A549 (cell line): ENCODE measurements at regions not wholly inside any gene's neighbourhood (a gene's known extent, or its start where the extent isn't known, plus 50 kb on each side); places are given as distances from the start of the nearest gene placed in this dataset.

Source experiments
- FOSL2 ChIP-seq, 2 experiments: fragments of 450-650 bp in 1 of 2; fragments of >200 bp in 1 of 2; sonication (Bioruptor Twin) in 1 of 2; formaldehyde crosslinking; IDR thresholded peaks; 2 replicates each; pipeline versions ENCODE4 v1.5.0 to v1.6.1; 2016 to 2020; ENCODE audit warnings: mild to moderate bottlenecking in 1 of 2, moderate library complexity in 1 of 2
- KDM5A ChIP-seq: fragments of 200-600 bp; sonication (generic); IDR thresholded peaks from 2 replicates; pipeline ENCODE4 v1.6.1; 2016; ENCODE audit warnings: antibody characterized with exemption, mild to moderate bottlenecking
- POLR2A ChIP-seq: IDR thresholded peaks from 2 replicates; pipeline ENCODE4 v1.6.1; 2012; ENCODE audit warnings: mild to moderate bottlenecking, low read length
- RAD21 ChIP-seq, 2 experiments: fragments of >200 bp in 1 of 2; sonication (Bioruptor Twin) in 1 of 2; formaldehyde crosslinking in 1 of 2; IDR thresholded peaks in 1 of 2; conservative IDR thresholded peaks in 1 of 2; 2 replicates in 1 of 2; 3 replicates in 1 of 2; pipeline ENCODE4 v1.6.1; 2012 to 2018; ENCODE audit warnings: inconsistent platforms in 1 of 2
- RCOR1 ChIP-seq: fragments of 150-350 bp; IDR thresholded peaks from 2 replicates; pipeline ENCODE4 v1.6.1; 2014; ENCODE audit warnings: antibody characterized with exemption, low read length, low read depth
- SREBF2 ChIP-seq: fragments of 450-650 bp; IDR thresholded peaks from 2 replicates; pipeline ENCODE4 v1.6.1; 2014; ENCODE audit warnings: mild to moderate bottlenecking, moderate library complexity
- TF ChIP-seq, protein P1 (sequence below): fragments of 200-600 bp; sonication (generic); IDR thresholded peaks from 2 replicates; pipeline ENCODE4 v1.6.1; 2016; ENCODE audit warnings: antibody characterized with exemption, mild to moderate bottlenecking, moderate library complexity
- TF ChIP-seq, protein P2 (sequence below): fragments of 450-650 bp; IDR thresholded peaks from 2 replicates; pipeline ENCODE4 v1.6.1; 2014; ENCODE audit warnings: antibody characterized with exemption
- TF ChIP-seq, protein P3 (sequence below): IDR thresholded peaks from 2 replicates; pipeline ENCODE4 v1.6.1; 2012
- TF ChIP-seq, protein P4 (sequence below): fragments of >200 bp; sonication (Bioruptor Twin); formaldehyde crosslinking; IDR thresholded peaks from 3 replicates; pipeline ENCODE4 v1.5.1; 2016

DNA sequence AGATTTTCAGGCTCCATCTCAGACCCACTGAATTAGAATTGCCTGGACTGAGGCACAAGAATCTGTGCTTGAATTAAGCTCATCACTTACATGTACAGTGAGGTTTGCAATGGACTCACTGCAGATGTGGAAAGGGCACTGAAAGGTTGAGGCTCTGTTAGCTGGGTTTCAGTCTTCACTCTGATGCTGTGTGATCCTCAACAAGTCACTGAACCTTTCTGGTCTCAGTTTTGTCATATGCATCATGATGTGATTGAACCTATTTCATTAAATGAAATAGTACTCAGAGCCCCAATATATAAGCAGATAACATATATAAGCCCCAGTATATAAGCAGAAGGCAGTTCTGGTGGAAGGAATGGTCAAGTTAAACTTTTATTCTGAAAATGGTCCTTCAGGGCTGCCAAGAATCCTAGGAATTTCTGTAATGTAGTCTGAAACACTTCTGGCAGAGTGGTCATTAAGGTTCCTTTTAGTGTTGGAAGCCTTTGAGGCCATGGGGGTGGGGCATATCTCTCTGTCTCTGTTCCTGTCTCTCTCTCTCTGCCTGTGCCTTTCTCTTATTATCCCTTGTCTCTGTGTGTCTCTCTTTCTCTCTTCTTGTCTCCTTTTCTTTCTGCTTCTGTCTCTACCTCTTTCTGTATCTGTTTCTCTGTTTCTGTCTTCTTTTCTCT, 110.4 kb downstream of the ADCYAP1 start:
- no peak for TF ChIP-seq RAD21 (conservative IDR thresholded peaks at IDR 0.05 in 1 of 2, IDR thresholded peaks at IDR 0.05 in 1 of 2)
- TF ChIP-seq, protein P1, sequence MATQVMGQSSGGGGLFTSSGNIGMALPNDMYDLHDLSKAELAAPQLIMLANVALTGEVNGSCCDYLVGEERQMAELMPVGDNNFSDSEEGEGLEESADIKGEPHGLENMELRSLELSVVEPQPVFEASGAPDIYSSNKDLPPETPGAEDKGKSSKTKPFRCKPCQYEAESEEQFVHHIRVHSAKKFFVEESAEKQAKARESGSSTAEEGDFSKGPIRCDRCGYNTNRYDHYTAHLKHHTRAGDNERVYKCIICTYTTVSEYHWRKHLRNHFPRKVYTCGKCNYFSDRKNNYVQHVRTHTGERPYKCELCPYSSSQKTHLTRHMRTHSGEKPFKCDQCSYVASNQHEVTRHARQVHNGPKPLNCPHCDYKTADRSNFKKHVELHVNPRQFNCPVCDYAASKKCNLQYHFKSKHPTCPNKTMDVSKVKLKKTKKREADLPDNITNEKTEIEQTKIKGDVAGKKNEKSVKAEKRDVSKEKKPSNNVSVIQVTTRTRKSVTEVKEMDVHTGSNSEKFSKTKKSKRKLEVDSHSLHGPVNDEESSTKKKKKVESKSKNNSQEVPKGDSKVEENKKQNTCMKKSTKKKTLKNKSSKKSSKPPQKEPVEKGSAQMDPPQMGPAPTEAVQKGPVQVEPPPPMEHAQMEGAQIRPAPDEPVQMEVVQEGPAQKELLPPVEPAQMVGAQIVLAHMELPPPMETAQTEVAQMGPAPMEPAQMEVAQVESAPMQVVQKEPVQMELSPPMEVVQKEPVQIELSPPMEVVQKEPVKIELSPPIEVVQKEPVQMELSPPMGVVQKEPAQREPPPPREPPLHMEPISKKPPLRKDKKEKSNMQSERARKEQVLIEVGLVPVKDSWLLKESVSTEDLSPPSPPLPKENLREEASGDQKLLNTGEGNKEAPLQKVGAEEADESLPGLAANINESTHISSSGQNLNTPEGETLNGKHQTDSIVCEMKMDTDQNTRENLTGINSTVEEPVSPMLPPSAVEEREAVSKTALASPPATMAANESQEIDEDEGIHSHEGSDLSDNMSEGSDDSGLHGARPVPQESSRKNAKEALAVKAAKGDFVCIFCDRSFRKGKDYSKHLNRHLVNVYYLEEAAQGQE, result no peak
- TF ChIP-seq, protein P2, sequence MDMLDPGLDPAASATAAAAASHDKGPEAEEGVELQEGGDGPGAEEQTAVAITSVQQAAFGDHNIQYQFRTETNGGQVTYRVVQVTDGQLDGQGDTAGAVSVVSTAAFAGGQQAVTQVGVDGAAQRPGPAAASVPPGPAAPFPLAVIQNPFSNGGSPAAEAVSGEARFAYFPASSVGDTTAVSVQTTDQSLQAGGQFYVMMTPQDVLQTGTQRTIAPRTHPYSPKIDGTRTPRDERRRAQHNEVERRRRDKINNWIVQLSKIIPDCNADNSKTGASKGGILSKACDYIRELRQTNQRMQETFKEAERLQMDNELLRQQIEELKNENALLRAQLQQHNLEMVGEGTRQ, result no peak
- TF ChIP-seq FOSL2 (IDR thresholded peaks at IDR 0.05), result no peak
- no peak for TF ChIP-seq FOSL2 (CRISPR knock-in tag; IDR thresholded peaks at IDR 0.05)
- TF ChIP-seq POLR2A, result no peak
- TF ChIP-seq SREBF2, result no peak
- TF ChIP-seq, protein P3, sequence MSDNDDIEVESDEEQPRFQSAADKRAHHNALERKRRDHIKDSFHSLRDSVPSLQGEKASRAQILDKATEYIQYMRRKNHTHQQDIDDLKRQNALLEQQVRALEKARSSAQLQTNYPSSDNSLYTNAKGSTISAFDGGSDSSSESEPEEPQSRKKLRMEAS, result no peak
- TF ChIP-seq, protein P4, sequence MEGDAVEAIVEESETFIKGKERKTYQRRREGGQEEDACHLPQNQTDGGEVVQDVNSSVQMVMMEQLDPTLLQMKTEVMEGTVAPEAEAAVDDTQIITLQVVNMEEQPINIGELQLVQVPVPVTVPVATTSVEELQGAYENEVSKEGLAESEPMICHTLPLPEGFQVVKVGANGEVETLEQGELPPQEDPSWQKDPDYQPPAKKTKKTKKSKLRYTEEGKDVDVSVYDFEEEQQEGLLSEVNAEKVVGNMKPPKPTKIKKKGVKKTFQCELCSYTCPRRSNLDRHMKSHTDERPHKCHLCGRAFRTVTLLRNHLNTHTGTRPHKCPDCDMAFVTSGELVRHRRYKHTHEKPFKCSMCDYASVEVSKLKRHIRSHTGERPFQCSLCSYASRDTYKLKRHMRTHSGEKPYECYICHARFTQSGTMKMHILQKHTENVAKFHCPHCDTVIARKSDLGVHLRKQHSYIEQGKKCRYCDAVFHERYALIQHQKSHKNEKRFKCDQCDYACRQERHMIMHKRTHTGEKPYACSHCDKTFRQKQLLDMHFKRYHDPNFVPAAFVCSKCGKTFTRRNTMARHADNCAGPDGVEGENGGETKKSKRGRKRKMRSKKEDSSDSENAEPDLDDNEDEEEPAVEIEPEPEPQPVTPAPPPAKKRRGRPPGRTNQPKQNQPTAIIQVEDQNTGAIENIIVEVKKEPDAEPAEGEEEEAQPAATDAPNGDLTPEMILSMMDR, result no peak
- TF ChIP-seq RCOR1, result no peak
- TF ChIP-seq KDM5A, result no peak
